Neural progenitor cell (in vitro differentiated cells): ENCODE measurements at regions not wholly inside any gene's neighbourhood (a gene's known extent, or its start where the extent isn't known, plus 50 kb on each side); places are given as distances from the start of the nearest gene placed in this dataset.
A peak's percentile ranks its signal among the peaks of the same experiment; 100 is the strongest.
"Not testable (repeated sequence)": the region's sequence is repeated elsewhere in the genome, so short reads cannot be mapped to it uniquely, and the experiment has no call there.

Source experiments
- DNase-seq: peaks from one replicate; pipeline ENCODE4 v3.0.0-alpha.2; 2016; ENCODE audit warnings: low spot score
- H2AFZ ChIP-seq: fragments of 200-600 bp; sonication (generic); replicated peaks from 2 replicates; pipeline ENCODE4 v1.6.1; 2016; ENCODE audit warnings: antibody characterized with exemption
- H3F3A ChIP-seq: fragments of 200-600 bp; sonication (generic); 2 replicates; pipeline ENCODE4 v1.6.1; 2016; ENCODE audit warnings: antibody characterized with exemption, low read depth
- H3K27ac ChIP-seq: fragments of 200-600 bp; sonication (generic); 2 replicates; pipeline ENCODE4 v1.5.1; 2016; ENCODE audit warnings: mild to moderate bottlenecking
- H3K27me3 ChIP-seq: fragments of 200-600 bp; sonication (generic); 2 replicates; pipeline ENCODE4 v1.6.1; 2016; ENCODE audit warnings: mild to moderate bottlenecking, moderate library complexity
- H3K36me3 ChIP-seq: fragments of 200-600 bp; sonication (generic); 2 replicates; pipeline ENCODE4 v1.5.1; 2016
- H3K4me1 ChIP-seq: fragments of 200-600 bp; sonication (generic); 2 replicates; pipeline ENCODE4 v1.6.1; 2016; ENCODE audit warnings: mixed run types
- H3K4me2 ChIP-seq: fragments of 200-600 bp; sonication (generic); 2 replicates; pipeline ENCODE4 v1.6.1; 2016
- H3K4me3 ChIP-seq: fragments of 200-600 bp; sonication (generic); 2 replicates; pipeline ENCODE4 v1.5.1; 2016
- H3K79me2 ChIP-seq: fragments of 200-600 bp; sonication (generic); 2 replicates; pipeline ENCODE4 v1.6.1; 2016; ENCODE audit warnings: low read depth
- H3K9ac ChIP-seq: fragments of 200-600 bp; sonication (generic); 2 replicates; pipeline ENCODE4 v1.6.1; 2016
- H3K9me3 ChIP-seq: fragments of 200-600 bp; sonication (generic); 2 replicates; pipeline ENCODE4 v1.5.1; 2016; ENCODE audit warnings: low read depth
- H4K20me1 ChIP-seq: fragments of 200-600 bp; sonication (generic); 2 replicates; pipeline ENCODE4 v1.6.1; 2016; ENCODE audit warnings: low read depth
- H3K27ac Mint-ChIP-seq: 3 replicates; pipeline ENCODE4 v1.8.0; 2021; ENCODE audit warnings: mixed read lengths
- H3K27me3 Mint-ChIP-seq: 2 replicates; pipeline ENCODE4 v1.8.0; 2022; ENCODE audit warnings: low read depth, mild to moderate bottlenecking, inconsistent platforms, moderate library complexity, mixed read lengths; ENCODE audit not compliant: insufficient read depth
- H3K36me3 Mint-ChIP-seq: 3 replicates; pipeline ENCODE4 v1.8.0; 2021; ENCODE audit warnings: mixed read lengths
- H3K4me1 Mint-ChIP-seq: 3 replicates; pipeline ENCODE4 v1.8.0; 2021; ENCODE audit warnings: mixed read lengths
- H3K4me3 Mint-ChIP-seq: 3 replicates; pipeline ENCODE4 v1.8.0; 2021; ENCODE audit warnings: mild to moderate bottlenecking, moderate library complexity, mixed read lengths
- H3K9me3 Mint-ChIP-seq: 3 replicates; pipeline ENCODE4 v1.8.0; 2020; ENCODE audit warnings: mixed read lengths
- EZH2 ChIP-seq: fragments of 200-600 bp; sonication (generic); IDR thresholded peaks from 2 replicates; pipeline ENCODE4 v1.6.1; 2017; ENCODE audit warnings: antibody characterized with exemption, mild to moderate bottlenecking, moderate library complexity
- EZH2phosphoT487 ChIP-seq: fragments of 200-600 bp; sonication (generic); IDR thresholded peaks from 2 replicates; pipeline ENCODE4 v1.6.1; 2017; ENCODE audit warnings: antibody characterized with exemption
- TF ChIP-seq, protein P1 (sequence below): fragments of 200-600 bp; sonication (generic); IDR thresholded peaks from 2 replicates; pipeline ENCODE4 v1.5.1; 2017; ENCODE audit warnings: antibody characterized with exemption, mild to moderate bottlenecking

DNA sequence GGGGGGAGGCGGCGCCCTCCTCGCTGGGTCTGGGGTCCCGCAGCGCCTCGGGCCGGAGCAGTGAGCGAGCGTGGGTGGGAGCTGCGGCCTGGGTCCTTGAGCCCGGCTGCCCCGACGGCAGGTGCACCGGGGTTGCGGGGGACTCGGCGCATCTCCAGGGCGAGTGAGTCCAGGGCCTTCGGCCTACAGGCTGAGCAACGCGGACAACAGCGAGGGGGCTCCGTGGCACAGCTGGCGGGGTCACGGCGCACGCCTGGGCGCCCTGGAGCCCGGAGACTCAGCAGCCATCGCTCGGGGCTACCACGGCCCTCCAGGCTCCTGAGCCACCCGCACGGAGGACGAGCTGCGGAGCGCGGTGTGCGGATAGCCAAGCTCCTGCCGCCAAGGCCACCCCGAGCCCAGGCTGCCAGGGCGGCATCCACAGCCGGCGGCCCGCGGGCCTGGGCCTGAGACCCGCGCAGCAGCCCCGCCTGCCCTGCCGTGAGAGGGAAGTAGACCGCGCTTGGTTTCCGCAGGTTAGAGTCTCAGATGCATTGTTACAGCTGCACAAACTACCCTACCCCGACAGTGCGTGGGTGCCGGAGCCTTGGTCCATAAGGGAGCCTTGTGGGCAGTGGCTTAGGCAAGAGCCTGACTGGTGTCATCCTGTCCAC, 253.9 kb upstream of the SGCG start:
- Histone ChIP-seq H3K27me3 (peaks cover 4% of the 10 kb centered on the region), H3K36me3 (no peaks in the 10 kb centered on the region), H4K20me1 (no peaks in the 10 kb centered on the region), H3K79me2 (no peaks in the 10 kb centered on the region), H3K9ac (no peak overlapping the region), H2AFZ (peak overlapping the region; percentile 50), H3K9me3 (no peaks in the 10 kb centered on the region), H3K27ac (no peak overlapping the region), H3F3A (no peaks in the 10 kb centered on the region), H3K4me2 (peak overlapping the region; percentile 27), H3K4me3 (peak overlapping the region; percentile 28), H3K4me1 (no peaks in the 10 kb centered on the region)
- no peak for DNase-seq
- H3K36me3 Mint-ChIP-seq, result no peaks in the 10 kb centered on the region
- H3K9me3 Mint-ChIP-seq, result peaks cover 14% of the 10 kb centered on the region
- H3K4me3 Mint-ChIP-seq, result no peak overlapping the region
- no peak for TF ChIP-seq EZH2
- no peak for TF ChIP-seq EZH2phosphoT487
- TF ChIP-seq, protein P1, sequence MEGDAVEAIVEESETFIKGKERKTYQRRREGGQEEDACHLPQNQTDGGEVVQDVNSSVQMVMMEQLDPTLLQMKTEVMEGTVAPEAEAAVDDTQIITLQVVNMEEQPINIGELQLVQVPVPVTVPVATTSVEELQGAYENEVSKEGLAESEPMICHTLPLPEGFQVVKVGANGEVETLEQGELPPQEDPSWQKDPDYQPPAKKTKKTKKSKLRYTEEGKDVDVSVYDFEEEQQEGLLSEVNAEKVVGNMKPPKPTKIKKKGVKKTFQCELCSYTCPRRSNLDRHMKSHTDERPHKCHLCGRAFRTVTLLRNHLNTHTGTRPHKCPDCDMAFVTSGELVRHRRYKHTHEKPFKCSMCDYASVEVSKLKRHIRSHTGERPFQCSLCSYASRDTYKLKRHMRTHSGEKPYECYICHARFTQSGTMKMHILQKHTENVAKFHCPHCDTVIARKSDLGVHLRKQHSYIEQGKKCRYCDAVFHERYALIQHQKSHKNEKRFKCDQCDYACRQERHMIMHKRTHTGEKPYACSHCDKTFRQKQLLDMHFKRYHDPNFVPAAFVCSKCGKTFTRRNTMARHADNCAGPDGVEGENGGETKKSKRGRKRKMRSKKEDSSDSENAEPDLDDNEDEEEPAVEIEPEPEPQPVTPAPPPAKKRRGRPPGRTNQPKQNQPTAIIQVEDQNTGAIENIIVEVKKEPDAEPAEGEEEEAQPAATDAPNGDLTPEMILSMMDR, result no peak
- no peaks in the 10 kb centered on the region for H3K4me1 Mint-ChIP-seq
- peaks cover 2% of the 10 kb centered on the region for H3K27me3 Mint-ChIP-seq
- H3K27ac Mint-ChIP-seq, result no peak overlapping the region

DNA sequence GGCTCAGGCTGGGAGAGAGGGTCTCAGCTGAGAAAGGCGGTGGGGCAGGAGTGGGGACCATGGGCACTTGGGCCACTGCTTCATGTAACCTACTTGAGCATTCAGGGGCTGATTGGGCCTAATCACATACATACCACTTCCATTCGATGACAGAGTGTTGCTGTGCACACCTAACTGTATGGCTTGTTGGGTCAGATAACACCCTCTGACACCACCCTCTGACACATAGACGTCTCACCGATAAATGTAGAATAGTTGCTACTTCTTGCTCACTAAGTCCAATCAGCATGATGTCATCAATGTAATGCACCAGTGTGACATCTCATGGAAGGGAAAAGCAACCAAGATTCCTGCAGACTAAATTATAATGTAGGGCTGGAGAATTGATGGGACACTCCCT, 252.9 kb upstream of the SGCG start:
- not testable (repeated sequence) for H3K4me3 Mint-ChIP-seq, H3K27me3 Mint-ChIP-seq

DNA sequence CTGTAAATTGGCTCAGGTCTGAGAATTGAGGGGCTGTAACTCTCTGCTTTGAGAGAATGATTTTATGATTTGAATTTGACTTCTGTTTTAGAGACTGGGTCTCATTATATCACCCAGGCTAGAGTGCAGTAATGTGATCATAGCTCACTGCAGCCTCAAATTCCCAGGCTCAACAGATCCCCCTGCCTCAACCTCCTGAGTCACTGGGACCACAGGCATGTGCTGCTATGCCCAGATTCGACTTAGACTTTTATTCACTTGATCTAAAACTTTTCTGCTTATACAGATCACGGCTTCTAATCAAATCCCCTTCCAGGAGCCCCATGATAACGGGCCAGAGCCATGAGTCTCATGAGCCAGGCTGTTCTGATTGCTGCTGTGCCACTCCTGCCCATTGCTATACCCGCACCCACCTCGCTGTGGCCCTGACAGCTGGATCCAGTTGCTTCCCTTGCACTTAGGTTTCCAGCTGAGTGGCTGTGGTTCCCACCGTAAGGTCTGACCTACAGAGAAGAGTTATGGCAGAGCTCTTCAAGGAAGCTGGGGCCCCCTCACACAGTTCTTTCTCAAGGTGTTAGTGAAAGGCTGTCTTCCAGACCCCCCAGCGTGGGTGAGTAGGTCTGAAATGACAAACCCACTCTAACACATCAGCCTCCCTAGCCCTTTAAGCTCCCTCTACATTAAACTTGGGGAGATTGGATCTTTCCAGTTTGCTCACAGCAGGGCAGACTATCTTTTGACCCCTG, 251.2 kb upstream of the SGCG start:
- H3K27me3 ChIP-seq, result peaks cover 4% of the 10 kb centered on the region
- no peak overlapping the region for H3K4me3 ChIP-seq
- no peak overlapping the region for H3K4me3 Mint-ChIP-seq
- H3K9me3 Mint-ChIP-seq, result peaks cover 14% of the 10 kb centered on the region
- DNase-seq, result no peak
- H2AFZ ChIP-seq, result no peak overlapping the region
- H4K20me1 ChIP-seq, result no peaks in the 10 kb centered on the region
- H3F3A ChIP-seq, result no peaks in the 10 kb centered on the region
- no peaks in the 10 kb centered on the region for H3K79me2 ChIP-seq
- H3K27ac Mint-ChIP-seq, result no peak overlapping the region
- H3K36me3 ChIP-seq, result no peaks in the 10 kb centered on the region
- no peaks in the 10 kb centered on the region for H3K9me3 ChIP-seq
- H3K4me1 ChIP-seq, result no peaks in the 10 kb centered on the region
- no peaks in the 10 kb centered on the region for H3K36me3 Mint-ChIP-seq
- TF ChIP-seq EZH2 (no peak), EZH2phosphoT487 (no peak)
- TF ChIP-seq, protein P1, result no peak
- H3K9ac ChIP-seq, result no peak overlapping the region
- no peaks in the 10 kb centered on the region for H3K4me1 Mint-ChIP-seq
- H3K27ac ChIP-seq, result no peak overlapping the region
- no peak overlapping the region for H3K4me2 ChIP-seq
- no peaks in the 10 kb centered on the region for H3K27me3 Mint-ChIP-seq

More for the DNA sequence above, 252.9 kb upstream of the SGCG start:
- H4K20me1 ChIP-seq, DNase-seq, H3K4me2 ChIP-seq, H3K9ac ChIP-seq, H3K9me3 ChIP-seq, H3K27me3 ChIP-seq, H3K27ac Mint-ChIP-seq, H3K4me1 ChIP-seq, H3K4me1 Mint-ChIP-seq, H3K36me3 ChIP-seq, H3F3A ChIP-seq, H2AFZ ChIP-seq, H3K4me3 ChIP-seq, H3K36me3 Mint-ChIP-seq, H3K79me2 ChIP-seq, H3K27ac ChIP-seq: not testable (repeated sequence)
- H3K9me3 Mint-ChIP-seq, result peaks cover 14% of the 10 kb centered on the region

DNA sequence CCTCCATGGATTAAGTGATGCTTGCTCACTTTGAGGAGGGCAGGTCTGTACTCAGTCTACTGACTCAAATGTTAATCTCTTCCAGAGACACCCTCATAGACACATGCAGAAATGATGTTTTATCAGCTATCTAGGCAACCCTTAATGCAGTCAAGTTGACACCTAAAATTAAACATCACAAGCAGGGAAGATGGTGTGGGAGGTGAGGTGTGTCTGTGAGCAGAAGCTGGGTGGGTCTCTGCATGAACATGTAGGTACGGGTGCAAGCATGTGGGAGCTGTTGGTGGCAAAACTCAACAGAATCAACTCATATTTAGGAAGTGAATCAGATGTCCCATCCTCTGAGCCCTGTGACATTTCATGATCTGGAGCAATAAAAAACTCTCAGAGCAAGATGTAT, 249.2 kb upstream of the SGCG start:
- Histone ChIP-seq H3K4me1 (no peaks in the 10 kb centered on the region), H3K79me2 (no peaks in the 10 kb centered on the region), H3K27ac (no peak overlapping the region), H3K9me3 (no peaks in the 10 kb centered on the region), H3K36me3 (no peaks in the 10 kb centered on the region), H2AFZ (no peak overlapping the region), H3K4me3 (no peak overlapping the region), H3K9ac (no peak overlapping the region), H3K27me3 (peaks cover 4% of the 10 kb centered on the region), H4K20me1 (no peaks in the 10 kb centered on the region), H3F3A (no peaks in the 10 kb centered on the region), H3K4me2 (no peak overlapping the region)
- H3K36me3 Mint-ChIP-seq, result no peaks in the 10 kb centered on the region
- H3K27ac Mint-ChIP-seq, result no peak overlapping the region
- H3K4me1 Mint-ChIP-seq, result no peaks in the 10 kb centered on the region
- H3K4me3 Mint-ChIP-seq, result no peak overlapping the region
- no peaks in the 10 kb centered on the region for H3K27me3 Mint-ChIP-seq
- peaks cover 5% of the 10 kb centered on the region for H3K9me3 Mint-ChIP-seq
- TF ChIP-seq, protein P1, result no peak
- TF ChIP-seq EZH2 (no peak), EZH2phosphoT487 (no peak)
- no peak for DNase-seq

DNA sequence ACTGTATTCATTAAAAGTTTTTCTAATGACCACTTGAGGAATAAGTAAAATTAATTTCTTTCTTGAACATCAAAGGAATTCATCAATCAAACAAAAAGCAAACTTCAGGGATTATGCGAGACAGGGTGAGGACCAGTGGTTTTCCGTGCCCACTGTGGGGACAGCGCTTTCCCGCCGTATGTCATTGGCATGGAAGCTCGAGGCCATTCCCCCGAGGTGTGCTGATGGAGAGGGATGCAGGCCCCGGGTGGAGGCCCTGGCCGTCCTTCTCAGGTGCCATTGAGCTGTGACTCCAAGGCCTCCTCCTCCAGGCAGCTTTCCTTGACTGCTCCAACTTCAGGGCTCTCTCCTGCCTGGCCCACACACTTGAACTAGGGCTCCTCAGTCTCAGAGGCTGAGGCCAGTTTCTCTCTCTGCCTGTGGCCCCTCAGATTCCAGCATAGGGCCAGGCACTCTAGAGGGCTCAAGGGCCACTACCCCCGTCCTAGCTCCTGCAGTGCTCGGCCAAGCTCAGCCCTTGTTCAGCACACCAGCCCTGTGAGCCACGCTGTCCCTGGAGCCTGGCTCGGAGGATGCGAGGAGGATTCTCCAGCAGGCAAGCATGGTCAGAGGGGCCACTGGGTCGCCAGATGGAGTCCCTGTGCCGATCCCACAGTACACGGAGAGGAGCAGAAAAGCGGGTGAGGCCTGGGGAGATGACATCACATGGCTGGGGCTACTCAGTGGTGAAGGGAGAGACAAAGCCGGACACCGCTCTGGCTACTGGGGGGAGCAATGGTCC, 248.0 kb upstream of the SGCG start:
- H4K20me1 ChIP-seq, H3K27me3 ChIP-seq, H3K9me3 Mint-ChIP-seq, H3K9me3 ChIP-seq, H3K4me1 Mint-ChIP-seq, H3K27me3 Mint-ChIP-seq, H3K36me3 Mint-ChIP-seq, H3K27ac Mint-ChIP-seq, H3K79me2 ChIP-seq, H3K9ac ChIP-seq, H3K4me2 ChIP-seq, H2AFZ ChIP-seq, H3K4me3 ChIP-seq, H3K36me3 ChIP-seq, H3K4me1 ChIP-seq, DNase-seq, H3K27ac ChIP-seq, H3F3A ChIP-seq, H3K4me3 Mint-ChIP-seq: not testable (repeated sequence)
